ENCODE measurements at regions not wholly inside any gene's neighbourhood (a gene's known extent, or its start where the extent isn't known, plus 50 kb on each side); places are given as distances from the start of the nearest gene placed in this dataset.

DNA sequence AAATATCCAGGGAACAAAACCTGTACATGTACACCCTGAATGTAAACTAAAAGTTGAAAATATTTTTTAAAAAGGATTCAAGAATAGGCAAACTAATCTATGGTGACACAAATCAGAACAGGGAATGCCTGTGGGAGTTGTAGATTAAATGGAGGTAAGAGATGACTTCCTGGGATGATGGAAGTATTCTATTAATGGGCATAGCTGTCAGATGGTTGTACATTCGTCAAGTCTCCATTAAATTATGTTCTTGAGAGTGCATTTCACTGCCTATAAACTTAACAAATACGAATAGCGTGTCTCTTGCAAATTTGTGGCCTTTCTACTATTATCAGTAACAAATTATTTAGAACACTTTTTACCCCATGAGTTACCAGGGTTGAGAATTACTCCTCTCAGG, 207.0 kb downstream of the HNMT start:
- Mint-ChIP-seq H3K9me3 (peaks cover 15% of the 10 kb centered on the region), H3K36me3 (ENCODE audit: low read depth) (no peaks in the 10 kb centered on the region), H3K4me3 (no peak overlapping the region), H3K4me1 (no peaks in the 10 kb centered on the region), H3K27me3 (ENCODE audit: low read depth, poor library complexity) (no peaks in the 10 kb centered on the region), H3K27ac (no peak overlapping the region)
- no peak for DNase-seq
- TF ChIP-seq, protein P1, sequence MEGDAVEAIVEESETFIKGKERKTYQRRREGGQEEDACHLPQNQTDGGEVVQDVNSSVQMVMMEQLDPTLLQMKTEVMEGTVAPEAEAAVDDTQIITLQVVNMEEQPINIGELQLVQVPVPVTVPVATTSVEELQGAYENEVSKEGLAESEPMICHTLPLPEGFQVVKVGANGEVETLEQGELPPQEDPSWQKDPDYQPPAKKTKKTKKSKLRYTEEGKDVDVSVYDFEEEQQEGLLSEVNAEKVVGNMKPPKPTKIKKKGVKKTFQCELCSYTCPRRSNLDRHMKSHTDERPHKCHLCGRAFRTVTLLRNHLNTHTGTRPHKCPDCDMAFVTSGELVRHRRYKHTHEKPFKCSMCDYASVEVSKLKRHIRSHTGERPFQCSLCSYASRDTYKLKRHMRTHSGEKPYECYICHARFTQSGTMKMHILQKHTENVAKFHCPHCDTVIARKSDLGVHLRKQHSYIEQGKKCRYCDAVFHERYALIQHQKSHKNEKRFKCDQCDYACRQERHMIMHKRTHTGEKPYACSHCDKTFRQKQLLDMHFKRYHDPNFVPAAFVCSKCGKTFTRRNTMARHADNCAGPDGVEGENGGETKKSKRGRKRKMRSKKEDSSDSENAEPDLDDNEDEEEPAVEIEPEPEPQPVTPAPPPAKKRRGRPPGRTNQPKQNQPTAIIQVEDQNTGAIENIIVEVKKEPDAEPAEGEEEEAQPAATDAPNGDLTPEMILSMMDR (IDR thresholded peaks at IDR 0.05), result no peak

DNA sequence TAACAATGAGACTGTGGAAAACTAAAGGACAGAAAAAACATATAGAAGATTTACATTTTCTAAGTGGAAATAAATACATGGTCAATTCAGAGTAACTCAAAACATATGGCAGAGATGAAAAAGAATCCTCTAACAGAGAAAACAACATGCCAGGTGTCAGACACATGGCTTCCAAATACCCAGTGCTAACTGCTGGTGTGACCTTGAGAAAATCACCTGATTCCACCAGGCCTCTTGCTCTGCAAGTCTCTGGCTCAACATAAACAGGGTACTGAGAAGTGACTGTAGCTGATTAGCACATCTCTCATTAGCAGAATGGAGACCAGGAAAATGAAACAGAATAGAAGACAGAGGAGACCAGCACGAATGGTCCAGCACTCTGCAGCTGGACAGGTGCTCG, 210.8 kb downstream of the HNMT start:
- Mint-ChIP-seq H3K4me1 (no peaks in the 10 kb centered on the region), H3K27me3 (ENCODE audit: low read depth, poor library complexity) (no peaks in the 10 kb centered on the region), H3K36me3 (ENCODE audit: low read depth) (no peaks in the 10 kb centered on the region), H3K9me3 (no peaks in the 10 kb centered on the region), H3K4me3 (no peak overlapping the region), H3K27ac (no peak overlapping the region)
- DNase-seq, result no peak
- TF ChIP-seq, protein P1 (IDR thresholded peaks at IDR 0.05), result no peak

DNA sequence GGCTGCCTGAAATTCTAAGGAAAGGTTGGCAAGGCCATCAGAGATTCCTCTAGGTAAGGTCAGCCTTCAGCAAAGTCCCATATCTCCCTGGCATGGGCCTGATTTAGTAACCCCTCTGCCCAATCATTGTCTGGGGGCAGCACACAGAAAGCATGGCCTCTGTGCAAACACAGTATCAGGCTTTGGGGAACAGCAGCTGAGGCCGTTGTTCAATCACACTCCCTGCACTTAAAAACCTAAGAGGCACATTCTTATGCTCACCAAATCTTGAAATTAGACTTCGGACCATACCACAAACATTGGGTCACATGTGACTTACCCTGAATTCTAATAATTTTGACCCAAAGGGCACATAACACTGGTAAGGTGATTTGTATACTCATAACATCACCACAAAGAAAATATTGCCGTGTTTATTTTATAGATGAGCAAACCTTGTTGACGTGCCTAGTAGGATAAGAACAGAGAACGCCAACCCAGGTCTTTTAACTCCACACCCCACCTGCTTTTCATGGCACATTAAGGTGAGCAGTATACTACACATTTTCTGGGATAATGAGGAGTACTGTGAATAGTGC, 212.7 kb downstream of the HNMT start:
- H3K27ac Mint-ChIP-seq, result no peak overlapping the region
- TF ChIP-seq, protein P1 (IDR thresholded peaks at IDR 0.05), result no peak

DNA sequence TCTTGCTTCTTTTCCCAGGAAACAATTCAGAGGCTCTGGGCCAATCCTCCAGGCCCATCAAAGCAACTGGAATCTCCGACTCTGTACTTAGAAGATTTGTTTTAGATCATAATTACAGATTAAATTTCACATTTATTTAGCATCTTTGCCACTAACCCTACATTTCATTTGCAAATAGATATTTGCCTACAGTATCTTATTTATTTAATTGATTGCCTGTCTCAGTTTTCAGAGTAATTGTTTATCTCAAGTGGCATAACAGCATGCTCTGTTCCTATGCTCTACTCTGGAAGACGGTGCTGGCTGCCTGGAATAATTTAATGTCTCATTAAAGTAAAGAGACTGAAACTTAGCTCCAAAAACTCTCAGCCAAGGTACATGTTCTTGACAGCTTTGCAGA, 213.4 kb downstream of the HNMT start:
- DNase-seq, result no peak
- Mint-ChIP-seq H3K4me3 (no peak overlapping the region), H3K4me1 (no peaks in the 10 kb centered on the region), H3K36me3 (ENCODE audit: low read depth) (no peaks in the 10 kb centered on the region), H3K27ac (no peak overlapping the region), H3K27me3 (ENCODE audit: low read depth, poor library complexity) (no peaks in the 10 kb centered on the region), H3K9me3 (no peaks in the 10 kb centered on the region)
- TF ChIP-seq, protein P1 (IDR thresholded peaks at IDR 0.05), result no peak

More for the DNA sequence above, 212.7 kb downstream of the HNMT start:
- no peaks in the 10 kb centered on the region for H3K9me3 Mint-ChIP-seq
- H3K4me3 Mint-ChIP-seq, result no peak overlapping the region
- no peak for DNase-seq
- no peaks in the 10 kb centered on the region for H3K4me1 Mint-ChIP-seq
- no peaks in the 10 kb centered on the region for H3K27me3 Mint-ChIP-seq (ENCODE audit: low read depth, poor library complexity)
- no peaks in the 10 kb centered on the region for H3K36me3 Mint-ChIP-seq (ENCODE audit: low read depth)

DNA sequence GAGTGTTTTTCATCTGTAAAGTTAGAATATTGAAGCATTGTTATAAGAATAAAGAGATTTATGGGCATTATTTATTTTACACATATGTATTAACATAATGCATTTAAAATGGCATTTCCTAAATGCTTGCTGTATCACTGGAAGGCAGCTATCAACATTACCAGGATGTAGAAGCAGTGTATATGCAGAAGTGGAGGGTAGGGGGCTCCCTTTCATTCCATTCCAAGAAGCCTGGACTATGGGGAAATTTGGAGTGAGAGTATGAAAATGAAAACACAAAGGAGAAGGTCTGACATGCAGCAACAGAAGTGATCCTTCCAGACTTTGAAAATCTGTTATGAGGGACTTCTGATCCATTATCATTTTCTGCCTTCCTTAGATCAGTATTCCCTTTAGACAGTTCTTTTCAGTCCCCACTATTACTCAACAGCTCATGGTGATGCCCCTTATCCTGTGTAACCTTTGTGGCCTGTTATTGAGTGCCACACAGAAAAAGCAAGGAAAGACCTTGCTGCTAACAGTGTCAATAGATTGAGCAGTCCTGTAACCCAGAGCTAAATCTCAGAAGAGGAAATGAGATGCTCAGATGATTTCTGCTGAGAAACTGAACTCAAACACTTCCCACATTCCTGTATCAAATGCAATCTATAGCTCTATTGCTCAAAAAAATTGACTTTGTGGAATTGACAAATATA, 216.6 kb downstream of the HNMT start:
- Mint-ChIP-seq H3K27me3 (ENCODE audit: low read depth, poor library complexity) (no peaks in the 10 kb centered on the region), H3K4me1 (peaks cover 9% of the 10 kb centered on the region), H3K9me3 (no peaks in the 10 kb centered on the region), H3K36me3 (ENCODE audit: low read depth) (no peaks in the 10 kb centered on the region), H3K27ac (no peak overlapping the region), H3K4me3 (no peak overlapping the region)
- no peak for DNase-seq
- TF ChIP-seq, protein P1 (IDR thresholded peaks at IDR 0.05), result no peak

All from nephron progenitor cell (in vitro differentiated cells).